Prostate gland (tissue), 2 donors: ENCODE measurements at regions not wholly inside any gene's neighbourhood (a gene's known extent, or its start where the extent isn't known, plus 50 kb on each side); places are given as distances from the start of the nearest gene placed in this dataset.

ENCODE experiments used
- POLR2A ChIP-seq: fragments of 450-650 bp; IDR thresholded peaks from one replicate; pipeline ENCODE4 v1.6.1; 2016; ENCODE audit warnings: antibody characterized with exemption, mild to moderate bottlenecking
- POLR2AphosphoS5 ChIP-seq: sonication (generic); formaldehyde crosslinking; IDR thresholded peaks from one replicate; pipeline ENCODE4 v1.6.1; 2017; ENCODE audit warnings: antibody characterized with exemption
- TF ChIP-seq, protein P1 (sequence below), 4 experiments: fragments of 200-600 bp in 2 of 4; fragments of 450-650 bp in 2 of 4; sonication (generic) in 2 of 4; IDR thresholded peaks; 1 replicate in 3 of 4; 2 replicates in 1 of 4; pipeline ENCODE4 v1.5.1; 2016 to 2019; ENCODE audit warnings: antibody characterized with exemption in 4 of 4, mild to moderate bottlenecking in 2 of 4, moderate library complexity in 2 of 4

DNA sequence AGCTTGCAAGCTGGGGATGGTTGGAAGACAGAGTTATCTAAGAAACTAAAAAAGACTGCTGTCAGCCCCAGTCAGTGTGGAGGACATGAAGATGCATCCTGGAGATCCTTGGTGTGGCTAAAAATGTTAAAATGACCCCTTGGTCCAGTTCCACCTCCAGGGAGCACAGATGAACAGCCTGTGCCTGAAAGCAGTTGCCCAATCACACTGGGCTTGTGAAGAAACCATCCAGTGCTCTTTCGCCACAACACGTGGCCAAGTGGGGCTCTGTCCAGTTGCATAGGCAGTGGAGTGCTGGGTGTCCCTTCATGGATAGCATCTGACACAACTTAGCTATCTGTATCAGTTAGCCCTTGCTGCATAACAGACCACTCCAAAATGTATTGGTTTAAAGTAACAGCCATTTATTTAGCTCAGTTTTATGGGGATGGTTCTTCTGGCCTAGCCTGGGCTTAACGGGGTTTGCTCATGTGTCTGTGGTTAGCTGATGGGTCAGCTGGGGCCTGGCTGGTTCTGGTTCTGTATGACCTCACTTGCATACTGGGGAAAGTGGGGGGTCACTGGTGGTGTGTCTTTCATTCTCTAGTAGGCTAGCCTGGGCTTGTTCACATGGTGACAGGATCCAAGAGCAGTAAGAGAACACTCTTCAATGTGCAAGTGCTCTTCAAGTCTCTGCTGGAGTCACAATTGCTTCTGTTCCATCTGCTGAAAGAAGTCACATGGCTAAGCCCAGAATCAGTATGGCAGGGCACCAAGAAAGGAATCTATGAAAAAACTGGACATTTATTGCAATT, 226.2 kb downstream of the PDCD6IP start:
- TF ChIP-seq, protein P1, sequence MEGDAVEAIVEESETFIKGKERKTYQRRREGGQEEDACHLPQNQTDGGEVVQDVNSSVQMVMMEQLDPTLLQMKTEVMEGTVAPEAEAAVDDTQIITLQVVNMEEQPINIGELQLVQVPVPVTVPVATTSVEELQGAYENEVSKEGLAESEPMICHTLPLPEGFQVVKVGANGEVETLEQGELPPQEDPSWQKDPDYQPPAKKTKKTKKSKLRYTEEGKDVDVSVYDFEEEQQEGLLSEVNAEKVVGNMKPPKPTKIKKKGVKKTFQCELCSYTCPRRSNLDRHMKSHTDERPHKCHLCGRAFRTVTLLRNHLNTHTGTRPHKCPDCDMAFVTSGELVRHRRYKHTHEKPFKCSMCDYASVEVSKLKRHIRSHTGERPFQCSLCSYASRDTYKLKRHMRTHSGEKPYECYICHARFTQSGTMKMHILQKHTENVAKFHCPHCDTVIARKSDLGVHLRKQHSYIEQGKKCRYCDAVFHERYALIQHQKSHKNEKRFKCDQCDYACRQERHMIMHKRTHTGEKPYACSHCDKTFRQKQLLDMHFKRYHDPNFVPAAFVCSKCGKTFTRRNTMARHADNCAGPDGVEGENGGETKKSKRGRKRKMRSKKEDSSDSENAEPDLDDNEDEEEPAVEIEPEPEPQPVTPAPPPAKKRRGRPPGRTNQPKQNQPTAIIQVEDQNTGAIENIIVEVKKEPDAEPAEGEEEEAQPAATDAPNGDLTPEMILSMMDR (IDR thresholded peaks at IDR 0.05) = no peak
- TF ChIP-seq POLR2AphosphoS5 (no peak), POLR2A (no peak)
